ENCODE measurements at regions not wholly inside any gene's neighbourhood (a gene's known extent, or its start where the extent isn't known, plus 50 kb on each side); places are given as distances from the start of the nearest gene placed in this dataset.
"Not testable (repeated sequence)": the region's sequence is repeated elsewhere in the genome, so short reads cannot be mapped to it uniquely, and the experiment has no call there.

- no peak for TF ChIP-seq CTCF (IDR thresholded peaks at IDR 0.05)
- H3K4me3 ChIP-seq: no peak overlapping the region
- intact Hi-C loops (cut with DNase I): no loop called here
- no peaks in the 10 kb centered on the region for H3K9me3 ChIP-seq
- no peak for DNase-seq
- H3K4me1 ChIP-seq: no peaks in the 10 kb centered on the region
- no peak for ATAC-seq
- H3K27ac ChIP-seq: no peak overlapping the region
- no peaks in the 10 kb centered on the region for H3K27me3 ChIP-seq (ENCODE audit: insufficient read depth in 3 of 3, low read length in 2 of 3)
- 57 to 75% (median 57%) methylated on average over 5 of the region's 5 CpGs for WGBS, 3 donors
- H3K36me3 ChIP-seq (ENCODE audit: insufficient read depth in 1 of 2, low read depth in 1 of 2): no peaks in the 10 kb centered on the region
Measured at GRCh38 chr4:79551555-79551954, 143.5 kb upstream of the GK2 start.

- Histone ChIP-seq H3K4me1 (no peaks in the 10 kb centered on the region), H3K36me3 (ENCODE audit: insufficient read depth in 1 of 2, low read depth in 1 of 2) (no peaks in the 10 kb centered on the region), H3K27ac (no peak overlapping the region), H3K9me3 (no peaks in the 10 kb centered on the region), H3K4me3 (no peak overlapping the region), H3K27me3 (ENCODE audit: insufficient read depth in 3 of 3, low read length in 2 of 3) (no peaks in the 10 kb centered on the region)
- WGBS, 3 donors: 76 to 80% (median 78%) methylated on average over 3 of the region's 3 CpGs
- no peak for DNase-seq
- no peak for TF ChIP-seq CTCF (IDR thresholded peaks at IDR 0.05)
- ATAC-seq: no peak
- intact Hi-C loops (cut with DNase I): no loop called here
Measured at GRCh38 chr4:79547851-79548250, 139.8 kb upstream of the GK2 start.

- WGBS, 3 donors: 75 to 87% (median 82%) methylated on average over 1 of the region's 1 CpG
- DNase-seq; H3K27me3 ChIP-seq (ENCODE audit: insufficient read depth in 3 of 3, low read length in 2 of 3); H3K9me3 ChIP-seq; H3K36me3 ChIP-seq (ENCODE audit: insufficient read depth in 1 of 2, low read depth in 1 of 2); H3K4me1 ChIP-seq; intact Hi-C loops (cut with DNase I); H3K4me3 ChIP-seq; H3K27ac ChIP-seq; ATAC-seq: not testable (repeated sequence)
Measured at GRCh38 chr4:79545292-79545691, 137.3 kb upstream of the GK2 start.

GRCh38 chr4:79540143-79540542 is 132.1 kb upstream of the GK2 start:
- no peak overlapping the region for H3K27ac ChIP-seq
- intact Hi-C loops (cut with DNase I): no loop called here

GRCh38 chr4:79535516-79535915 is 127.5 kb upstream of the GK2 start:
- no peak for TF ChIP-seq CTCF (IDR thresholded peaks at IDR 0.05)
- DNase-seq: no peak
- H3K36me3 ChIP-seq (ENCODE audit: insufficient read depth in 1 of 2, low read depth in 1 of 2): no peaks in the 10 kb centered on the region
- intact Hi-C loops (cut with DNase I): no loop called here
- 87 to 94% (median 87%) methylated on average over 1 of the region's 1 CpG for WGBS, 3 donors
- no peaks in the 10 kb centered on the region for H3K9me3 ChIP-seq
- H3K4me1 ChIP-seq: no peaks in the 10 kb centered on the region
- H3K27ac ChIP-seq: no peak overlapping the region
- H3K27me3 ChIP-seq (ENCODE audit: insufficient read depth in 3 of 3, low read length in 2 of 3): no peaks in the 10 kb centered on the region
- no peak overlapping the region for H3K4me3 ChIP-seq
- no peak for ATAC-seq

More at GRCh38 chr4:79540143-79540542, 132.1 kb upstream of the GK2 start:
- no peak for TF ChIP-seq CTCF (IDR thresholded peaks at IDR 0.05)
- H3K4me1 ChIP-seq: no peaks in the 10 kb centered on the region
- no peak for DNase-seq
- ATAC-seq: no peak
- no peaks in the 10 kb centered on the region for H3K36me3 ChIP-seq (ENCODE audit: insufficient read depth in 1 of 2, low read depth in 1 of 2)
- H3K27me3 ChIP-seq (ENCODE audit: insufficient read depth in 3 of 3, low read length in 2 of 3): no peaks in the 10 kb centered on the region
- 64 to 73% (median 71%) methylated on average over 4 of the region's 4 CpGs for WGBS, 3 donors
- H3K9me3 ChIP-seq: no peaks in the 10 kb centered on the region
- H3K4me3 ChIP-seq: no peak overlapping the region
